Heart left ventricle (tissue), 13 donors: ENCODE measurements at regions not wholly inside any gene's neighbourhood (a gene's known extent, or its start where the extent isn't known, plus 50 kb on each side); places are given as distances from the start of the nearest gene placed in this dataset.

Experiments
- POLR2A ChIP-seq, 2 donors: fragments of 450-650 bp; IDR thresholded peaks; one replicate each; pipeline ENCODE4 v1.6.1; 2017; ENCODE audit warnings: antibody characterized with exemption in 2 of 2, mild to moderate bottlenecking in 2 of 2, moderate library complexity in 2 of 2
- TF ChIP-seq, protein P1 (sequence below), 12 donors: fragments of 200-600 bp; sonication (generic) in 4 of 12; IDR thresholded peaks; one replicate each; pipeline versions ENCODE4 v1.5.0 to v1.8.0; 2018 to 2022; ENCODE audit warnings: antibody characterized with exemption in 12 of 12, mild to moderate bottlenecking in 5 of 12
- donor health status: ischemic (EF 13 %, LVEDD 7.1; RV severe dilation, severe dysfunction).
- donor health status: DM: no; HTN: yes; CAD: no.
- donor health status: DM: no; HTN: no; CAD: no.
- donor health status: ischemic (EF 25% LVEDD 6.9; RV normal size, moderate dysfunction).
- donor health status: ischemic (EF 25% LVEDD 5.7; RV mildly dilated, moderate dysfunction).
- donor health status: ischemic (EF 35%, LVEDD 5.7; RV mildly dilated, moderate dysfunction).
- donor health status: nonischemic (EF 11% LVEDD 7.7; RV severe dilation, severe dysfunction).
- donor health status: DM: yes; HTN: yes; CAD: no.
- donor health status: PGD.
- donor health status: ischemic (EF 29% LVEDD 5.4; RV normal size, mild dysfunction).
- donor health status: nonischemic (EF 23%, LVEDD 6.1; RV moderate dilation, normal function).

DNA sequence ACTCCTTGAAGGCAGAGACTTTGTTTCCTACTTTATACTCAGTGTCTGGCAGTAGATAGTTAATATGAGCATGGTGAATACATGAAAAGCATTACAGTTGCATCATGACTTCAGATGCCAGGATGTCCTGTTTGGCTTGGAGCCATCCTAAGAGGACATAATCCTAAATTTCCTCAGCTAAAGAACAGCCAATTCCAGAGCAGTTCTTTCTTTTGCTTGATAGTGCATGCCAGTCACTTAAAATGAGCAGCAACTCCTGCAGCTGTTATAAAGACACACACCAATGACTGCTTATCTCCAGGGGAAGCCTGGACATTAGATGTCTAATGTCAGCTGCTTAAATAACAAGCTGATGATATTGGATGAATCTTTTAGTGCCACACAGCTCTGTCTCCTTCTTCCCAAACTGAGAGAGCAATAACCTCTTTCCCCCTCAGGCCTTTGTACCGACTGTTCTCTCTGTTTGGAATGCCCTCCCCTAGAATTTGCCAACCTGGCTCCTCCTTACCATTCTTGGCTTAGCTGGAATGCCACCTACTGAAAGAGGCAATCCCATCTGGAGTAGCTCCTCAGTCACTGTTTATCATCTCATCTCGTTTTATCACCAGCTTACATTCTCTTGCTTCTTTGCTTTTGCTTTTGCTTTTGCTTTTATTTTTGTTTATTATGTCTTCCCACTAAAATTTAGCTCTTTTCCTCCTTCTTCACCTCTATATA lies 100.8 kb upstream of the USP38 start:
- TF ChIP-seq, protein P1, sequence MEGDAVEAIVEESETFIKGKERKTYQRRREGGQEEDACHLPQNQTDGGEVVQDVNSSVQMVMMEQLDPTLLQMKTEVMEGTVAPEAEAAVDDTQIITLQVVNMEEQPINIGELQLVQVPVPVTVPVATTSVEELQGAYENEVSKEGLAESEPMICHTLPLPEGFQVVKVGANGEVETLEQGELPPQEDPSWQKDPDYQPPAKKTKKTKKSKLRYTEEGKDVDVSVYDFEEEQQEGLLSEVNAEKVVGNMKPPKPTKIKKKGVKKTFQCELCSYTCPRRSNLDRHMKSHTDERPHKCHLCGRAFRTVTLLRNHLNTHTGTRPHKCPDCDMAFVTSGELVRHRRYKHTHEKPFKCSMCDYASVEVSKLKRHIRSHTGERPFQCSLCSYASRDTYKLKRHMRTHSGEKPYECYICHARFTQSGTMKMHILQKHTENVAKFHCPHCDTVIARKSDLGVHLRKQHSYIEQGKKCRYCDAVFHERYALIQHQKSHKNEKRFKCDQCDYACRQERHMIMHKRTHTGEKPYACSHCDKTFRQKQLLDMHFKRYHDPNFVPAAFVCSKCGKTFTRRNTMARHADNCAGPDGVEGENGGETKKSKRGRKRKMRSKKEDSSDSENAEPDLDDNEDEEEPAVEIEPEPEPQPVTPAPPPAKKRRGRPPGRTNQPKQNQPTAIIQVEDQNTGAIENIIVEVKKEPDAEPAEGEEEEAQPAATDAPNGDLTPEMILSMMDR (IDR thresholded peaks at IDR 0.05): no peak
- no peak for TF ChIP-seq POLR2A (IDR thresholded peaks at IDR 0.05)
